Endothelial cell of umbilical vein (primary cell): ENCODE measurements at regions not wholly inside any gene's neighbourhood (a gene's known extent, or its start where the extent isn't known, plus 50 kb on each side); places are given as distances from the start of the nearest gene placed in this dataset.

Experiments used
- BruUV-seq: library from RNA; stranded (reverse); fragments of 400-500 nt; replicated peaks from 2 replicates; lab custom pipeline; 2021; lab: Mats Ljungman, UMichigan
- CTCF ChIA-PET: fragments of 300-600, 350-600 bp; sonication (Branson Sonifier 250); formaldehyde crosslinking; loops from one replicate; lab custom pipeline; 2021; ENCODE audit warnings: antibody characterized with exemption, inconsistent platforms; lab: Charles Lee
- POLR2A ChIA-PET: fragments of 300-600, 350-600 bp; sonication (Branson Sonifier 250); formaldehyde crosslinking; loops from one replicate; lab custom pipeline; 2021; ENCODE audit warnings: antibody characterized with exemption, inconsistent platforms; lab: Charles Lee
- DNase-seq: peaks from one replicate; pipeline ENCODE4 v3.0.0-alpha.2; 2011; ENCODE audit warnings: low read depth, low spot score
- FAIRE-seq: peaks from 2 replicates; lab custom pipeline; 2011; peaks lifted over from hg19 to GRCh38; lab: Jason Lieb, UNC
- H2AFZ ChIP-seq: 2 replicates; pipeline ENCODE4 v1.6.0; 2012; ENCODE audit warnings: low read depth, low read length, control low read depth, inconsistent platforms
- H3K27ac ChIP-seq: 2 replicates; pipeline ENCODE4 v1.5.1; 2011; ENCODE audit warnings: low read depth, mild to moderate bottlenecking, control low read depth, low read length, moderate library complexity; ENCODE audit not compliant: insufficient read depth
- H3K27me3 ChIP-seq, 2 experiments: 2 replicates each; pipeline versions ENCODE4 v1.6.0 to v1.6.1; 2011; ENCODE audit warnings: low read length in 2 of 2, mixed read lengths in 1 of 2; ENCODE audit not compliant: control insufficient read depth in 2 of 2, insufficient read depth in 2 of 2
- H3K36me3 ChIP-seq, 2 experiments: 2 replicates in 1 of 2; 3 replicates in 1 of 2; pipeline ENCODE4 v1.5.1; 2011; ENCODE audit warnings: low read length in 2 of 2, mild to moderate bottlenecking in 1 of 2, moderate library complexity in 1 of 2; ENCODE audit not compliant: control insufficient read depth in 2 of 2, insufficient read depth in 2 of 2; ENCODE audit errors: extremely low read depth in 1 of 2
- H3K4me1 ChIP-seq: 3 replicates; pipeline ENCODE4 v1.5.1; 2011; ENCODE audit warnings: mild to moderate bottlenecking, low read length; ENCODE audit not compliant: control insufficient read depth, insufficient read depth; ENCODE audit errors: extremely low read depth
- H3K4me2 ChIP-seq: 2 replicates; pipeline ENCODE4 v1.6.1; 2011; ENCODE audit warnings: low read length, control low read depth, mixed read lengths; ENCODE audit not compliant: insufficient read depth
- H3K4me3 ChIP-seq, 3 experiments: fragments of 200-600 bp in 1 of 3; sonication (generic), shearing (Covaris generic) in 1 of 3; replicated peaks in 1 of 3; 2 replicates each; pipeline ENCODE4 v1.5.1; 2011 to 2016; ENCODE audit warnings: control low read depth in 3 of 3, low read length in 3 of 3, mild to moderate bottlenecking in 2 of 3, inconsistent platforms in 1 of 3, low read depth in 1 of 3, moderate library complexity in 1 of 3; ENCODE audit not compliant: insufficient read depth in 1 of 3
- H3K79me2 ChIP-seq: 2 replicates; pipeline ENCODE4 v1.6.0; 2012; ENCODE audit warnings: low read length, inconsistent platforms; ENCODE audit not compliant: control insufficient read depth, insufficient read depth
- H3K9ac ChIP-seq: replicated peaks from 2 replicates; pipeline ENCODE3; 2011; ENCODE audit warnings: low read length, control low read depth; ENCODE audit not compliant: insufficient read depth; ENCODE audit errors: extremely low read depth
- H3K9me1 ChIP-seq: replicated peaks from 3 replicates; pipeline ENCODE4 v1.6.0; 2011; ENCODE audit warnings: mild to moderate bottlenecking, low read length; ENCODE audit not compliant: control insufficient read depth, insufficient read depth; ENCODE audit errors: extremely low read depth
- H3K9me3 ChIP-seq: replicated peaks from 2 replicates; pipeline ENCODE4 v1.5.1; 2012; ENCODE audit warnings: low read length, inconsistent platforms; ENCODE audit not compliant: control insufficient read depth, insufficient read depth
- H4K20me1 ChIP-seq: replicated peaks from 2 replicates; pipeline ENCODE3; 2011; ENCODE audit warnings: mild to moderate bottlenecking, low read length; ENCODE audit not compliant: control insufficient read depth, insufficient read depth; ENCODE audit errors: extremely low read depth
- EZH2 ChIP-seq: IDR thresholded peaks from 2 replicates; pipeline ENCODE4 v1.6.1; 2012; ENCODE audit warnings: borderline replicate concordance, low read depth, mild to moderate bottlenecking, moderate library complexity, low read length, inconsistent platforms; ENCODE audit not compliant: severe bottlenecking
- FOS ChIP-seq: IDR thresholded peaks from 2 replicates; pipeline ENCODE4 v1.6.1; 2011; ENCODE audit warnings: mild to moderate bottlenecking, low read length, moderate library complexity, borderline replicate concordance; ENCODE audit not compliant: insufficient read depth
- GATA2 ChIP-seq: IDR thresholded peaks from 2 replicates; pipeline ENCODE4 v1.7.0; 2011; ENCODE audit warnings: low read depth, mild to moderate bottlenecking, moderate library complexity, mixed read lengths, low read length; ENCODE audit not compliant: insufficient read length, insufficient read depth
- JUN ChIP-seq: IDR thresholded peaks from 2 replicates; pipeline ENCODE4 v1.6.1; 2011; ENCODE audit warnings: borderline replicate concordance, low read depth; ENCODE audit not compliant: insufficient read length, insufficient read depth
- MAX ChIP-seq: IDR thresholded peaks from 2 replicates; pipeline ENCODE4 v1.6.1; 2011; ENCODE audit not compliant: insufficient read depth, insufficient read length
- MYC ChIP-seq: IDR thresholded peaks from one replicate; pipeline ENCODE4 v1.6.1; 2011; ENCODE audit warnings: mild to moderate bottlenecking, low read depth, low read length
- POLR2A ChIP-seq: IDR thresholded peaks from 2 replicates; pipeline ENCODE4 v1.6.1; 2012; ENCODE audit warnings: low read depth, mild to moderate bottlenecking, control low read depth, low read length
- POLR2AphosphoS5 ChIP-seq: IDR thresholded peaks from 2 replicates; pipeline ENCODE4 v1.6.1; 2012; ENCODE audit warnings: low read depth, mild to moderate bottlenecking, control low read depth, low read length, moderate library complexity; ENCODE audit not compliant: insufficient read depth
- dilution Hi-C: fragments of 300-500 bp; cut with MboI; formaldehyde crosslinking; loops from one replicate; pipeline ENCODE4 v1.15.0; 2019; ENCODE audit warnings: low sequenced_read_pairs; ENCODE audit not compliant: extremely low pct_ligation_motif_present
- intact Hi-C: fragments of 100-400 bp; cut with micrococcal nuclease; formaldehyde crosslinking; loops from one replicate; pipeline ENCODE4 v1.10.0; 2022
- TF ChIP-seq, protein P1 (sequence below), 2 donors: IDR thresholded peaks; 1 replicate in 1 of 2; 2 replicates in 1 of 2; pipeline ENCODE4 v1.5.1; 2011; ENCODE audit warnings: low read length in 2 of 2, mild to moderate bottlenecking in 2 of 2, moderate library complexity in 2 of 2, control low read depth in 1 of 2, inconsistent platforms in 1 of 2, low read depth in 1 of 2; ENCODE audit not compliant: insufficient read depth in 1 of 2; ENCODE audit errors: extremely low read depth in 1 of 2

DNA sequence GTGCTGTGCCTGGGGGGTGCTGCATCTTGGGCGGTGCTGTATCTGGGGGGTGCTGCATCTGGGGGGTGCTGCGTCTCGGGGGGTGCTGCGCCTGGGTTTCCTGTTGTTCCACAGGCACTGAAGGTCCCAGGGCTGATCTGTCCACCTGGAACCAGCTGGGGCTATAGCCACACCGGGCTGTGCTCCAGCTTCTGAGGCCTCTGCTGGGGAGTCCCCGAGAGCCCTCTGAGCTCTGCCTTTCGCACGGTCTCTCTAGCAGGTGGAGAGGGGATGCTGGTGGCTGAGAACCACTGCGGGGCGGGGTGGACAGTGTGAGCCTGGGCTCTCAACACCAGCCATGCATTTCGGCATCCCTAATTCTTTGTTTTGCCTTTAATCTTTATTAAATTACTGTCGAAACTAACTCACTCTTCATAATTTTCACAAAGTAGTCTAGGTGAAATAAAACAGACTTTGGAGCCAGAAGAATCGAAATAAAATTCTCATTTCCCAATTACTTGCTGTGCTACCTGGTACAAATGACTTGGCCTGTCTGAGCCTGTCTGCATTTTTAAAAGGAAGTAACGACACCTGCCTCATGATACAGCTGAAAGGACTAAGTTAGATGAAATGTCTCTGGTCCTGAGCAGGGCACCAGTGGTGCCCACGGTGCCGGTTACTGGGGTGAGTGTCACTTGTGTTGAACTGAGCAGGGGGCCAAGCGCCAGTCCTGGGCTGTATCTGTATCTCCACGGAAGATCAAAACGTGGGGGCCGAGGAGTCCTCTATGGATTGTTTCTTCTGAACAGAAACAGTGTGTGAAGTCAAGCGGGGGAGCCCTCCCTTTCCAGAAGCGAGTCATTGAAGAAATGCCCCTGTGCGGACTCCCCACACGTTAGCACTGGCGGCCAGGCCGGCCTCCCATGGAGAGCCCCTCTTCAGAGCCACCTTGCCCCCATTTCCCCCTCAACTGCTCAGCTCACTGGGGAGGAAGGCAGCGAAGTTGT, 142.0 kb downstream of the ASB1 start:
- intact Hi-C loops = no loop called here
- dilution Hi-C loops = loop anchor here (5.0 kb wide), 1 partner anchor 51 kb away; no protein-coding TSS in a partner anchor
- no peak for FAIRE-seq

More for the DNA sequence above, 142.0 kb downstream of the ASB1 start:
- POLR2A ChIA-PET = no interaction called here
- Histone ChIP-seq H3K4me1 (no peaks in the 10 kb centered on the region), H3K9ac (no peak overlapping the region), H3K27me3 (no peaks in the 10 kb centered on the region), H3K9me1 (no peaks in the 10 kb centered on the region), H2AFZ (no peak overlapping the region), H3K4me3 (no peak overlapping the region), H3K4me2 (no peak overlapping the region), H3K27ac (no peak overlapping the region), H3K79me2 (no peaks in the 10 kb centered on the region), H4K20me1 (no peaks in the 10 kb centered on the region), H3K9me3 (no peaks in the 10 kb centered on the region), H3K36me3 (no peaks in the 10 kb centered on the region)
- CTCF ChIA-PET = no interaction called here
- BruUV-seq = no TSS peak
- DNase-seq = no peak
- TF ChIP-seq, protein P1, sequence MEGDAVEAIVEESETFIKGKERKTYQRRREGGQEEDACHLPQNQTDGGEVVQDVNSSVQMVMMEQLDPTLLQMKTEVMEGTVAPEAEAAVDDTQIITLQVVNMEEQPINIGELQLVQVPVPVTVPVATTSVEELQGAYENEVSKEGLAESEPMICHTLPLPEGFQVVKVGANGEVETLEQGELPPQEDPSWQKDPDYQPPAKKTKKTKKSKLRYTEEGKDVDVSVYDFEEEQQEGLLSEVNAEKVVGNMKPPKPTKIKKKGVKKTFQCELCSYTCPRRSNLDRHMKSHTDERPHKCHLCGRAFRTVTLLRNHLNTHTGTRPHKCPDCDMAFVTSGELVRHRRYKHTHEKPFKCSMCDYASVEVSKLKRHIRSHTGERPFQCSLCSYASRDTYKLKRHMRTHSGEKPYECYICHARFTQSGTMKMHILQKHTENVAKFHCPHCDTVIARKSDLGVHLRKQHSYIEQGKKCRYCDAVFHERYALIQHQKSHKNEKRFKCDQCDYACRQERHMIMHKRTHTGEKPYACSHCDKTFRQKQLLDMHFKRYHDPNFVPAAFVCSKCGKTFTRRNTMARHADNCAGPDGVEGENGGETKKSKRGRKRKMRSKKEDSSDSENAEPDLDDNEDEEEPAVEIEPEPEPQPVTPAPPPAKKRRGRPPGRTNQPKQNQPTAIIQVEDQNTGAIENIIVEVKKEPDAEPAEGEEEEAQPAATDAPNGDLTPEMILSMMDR (IDR thresholded peaks at IDR 0.05; ENCODE audit: extremely low read depth in 1 of 2, insufficient read depth in 1 of 2, low read depth in 1 of 2, low read length in 2 of 2) = no peak
- TF ChIP-seq FOS = no peak
- TF ChIP-seq MAX = no peak
- TF ChIP-seq MYC = no peak
- no peak for TF ChIP-seq JUN
- no peak for TF ChIP-seq EZH2
- no peak for TF ChIP-seq POLR2AphosphoS5
- TF ChIP-seq POLR2A = no peak
- no peak for TF ChIP-seq GATA2
